ENCODE measurements at regions not wholly inside any gene's neighbourhood (a gene's known extent, or its start where the extent isn't known, plus 50 kb on each side); places are given as distances from the start of the nearest gene placed in this dataset.

GRCh38 chr10:31739146-31739545, 189.5 kb downstream of the ARHGAP12 start:
- TF ChIP-seq CTCF (IDR thresholded peaks at IDR 0.05; ENCODE audit: insufficient read depth, low read length) (no peak), REST (IDR thresholded peaks at IDR 0.05; ENCODE audit: insufficient replicate concordance, low read depth) (no peak), GABPA (IDR thresholded peaks at IDR 0.05; ENCODE audit: low read depth) (no peak), SPI1 (IDR thresholded peaks at IDR 0.05; ENCODE audit: borderline replicate concordance, low read depth) (no peak)

Data from HL-60 (cell line).